Epithelial cell of esophagus (primary cell): ENCODE measurements at regions not wholly inside any gene's neighbourhood (a gene's known extent, or its start where the extent isn't known, plus 50 kb on each side); places are given as distances from the start of the nearest gene placed in this dataset.

Experiments used
- DNase-seq: peaks from one replicate; pipeline ENCODE4 v3.0.0; 2010; ENCODE audit warnings: low read depth
- H3K4me3 ChIP-seq: 2 replicates; pipeline ENCODE4 v1.5.1; 2011; ENCODE audit warnings: mild to moderate bottlenecking, low read length, control low read depth
- TF ChIP-seq, protein P1 (sequence below): IDR thresholded peaks from 2 replicates; pipeline ENCODE4 v1.5.1; 2011; ENCODE audit warnings: low read depth, mild to moderate bottlenecking, low read length, control low read depth, inconsistent platforms; ENCODE audit not compliant: insufficient read depth; ENCODE audit errors: missing control alignments

DNA sequence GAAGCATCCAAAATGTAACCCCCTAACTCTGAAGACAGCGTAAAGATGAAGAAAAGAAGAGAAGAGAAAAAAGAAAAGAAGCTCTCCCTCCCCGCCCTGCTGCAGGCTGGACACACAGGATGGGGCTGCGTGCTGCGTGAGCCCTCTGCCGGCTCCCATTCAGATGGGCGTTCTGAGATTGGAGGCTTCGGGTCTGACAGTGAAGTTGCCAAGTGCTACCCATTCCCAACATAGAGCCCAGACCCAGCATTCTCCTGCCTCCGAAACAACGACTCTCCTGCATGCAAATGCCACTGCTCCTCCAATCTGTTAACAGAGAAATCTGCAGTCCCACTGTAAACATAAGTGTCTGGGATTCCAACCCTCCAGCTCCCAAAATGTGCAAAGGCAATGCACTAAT is 234.9 kb downstream of the BCL11A start:
- TF ChIP-seq, protein P1, sequence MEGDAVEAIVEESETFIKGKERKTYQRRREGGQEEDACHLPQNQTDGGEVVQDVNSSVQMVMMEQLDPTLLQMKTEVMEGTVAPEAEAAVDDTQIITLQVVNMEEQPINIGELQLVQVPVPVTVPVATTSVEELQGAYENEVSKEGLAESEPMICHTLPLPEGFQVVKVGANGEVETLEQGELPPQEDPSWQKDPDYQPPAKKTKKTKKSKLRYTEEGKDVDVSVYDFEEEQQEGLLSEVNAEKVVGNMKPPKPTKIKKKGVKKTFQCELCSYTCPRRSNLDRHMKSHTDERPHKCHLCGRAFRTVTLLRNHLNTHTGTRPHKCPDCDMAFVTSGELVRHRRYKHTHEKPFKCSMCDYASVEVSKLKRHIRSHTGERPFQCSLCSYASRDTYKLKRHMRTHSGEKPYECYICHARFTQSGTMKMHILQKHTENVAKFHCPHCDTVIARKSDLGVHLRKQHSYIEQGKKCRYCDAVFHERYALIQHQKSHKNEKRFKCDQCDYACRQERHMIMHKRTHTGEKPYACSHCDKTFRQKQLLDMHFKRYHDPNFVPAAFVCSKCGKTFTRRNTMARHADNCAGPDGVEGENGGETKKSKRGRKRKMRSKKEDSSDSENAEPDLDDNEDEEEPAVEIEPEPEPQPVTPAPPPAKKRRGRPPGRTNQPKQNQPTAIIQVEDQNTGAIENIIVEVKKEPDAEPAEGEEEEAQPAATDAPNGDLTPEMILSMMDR, result no peak
- DNase-seq, result no peak
- H3K4me3 ChIP-seq, result no peak overlapping the region

DNA sequence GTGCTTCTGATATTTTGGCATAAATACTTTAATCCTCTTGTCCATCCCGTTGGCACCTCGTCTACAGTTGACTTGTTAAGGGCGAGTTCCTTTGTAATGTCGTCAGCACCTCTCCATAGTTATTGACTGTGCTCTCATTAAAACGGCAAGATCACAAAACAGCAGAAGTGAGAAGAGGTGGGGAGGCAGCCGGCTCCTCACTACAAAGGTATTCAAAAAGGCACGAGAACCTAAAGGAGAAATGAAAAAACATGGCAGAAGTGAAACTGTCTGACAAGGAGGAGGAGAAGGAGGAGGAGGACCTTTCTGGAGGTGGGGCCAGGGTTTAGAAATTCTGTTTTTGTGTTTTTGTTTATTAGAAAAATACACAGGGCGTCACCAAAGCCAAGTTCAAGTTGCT is 235.6 kb downstream of the BCL11A start:
- TF ChIP-seq, protein P1, result no peak
- DNase-seq, result no peak
- H3K4me3 ChIP-seq, result no peak overlapping the region

DNA sequence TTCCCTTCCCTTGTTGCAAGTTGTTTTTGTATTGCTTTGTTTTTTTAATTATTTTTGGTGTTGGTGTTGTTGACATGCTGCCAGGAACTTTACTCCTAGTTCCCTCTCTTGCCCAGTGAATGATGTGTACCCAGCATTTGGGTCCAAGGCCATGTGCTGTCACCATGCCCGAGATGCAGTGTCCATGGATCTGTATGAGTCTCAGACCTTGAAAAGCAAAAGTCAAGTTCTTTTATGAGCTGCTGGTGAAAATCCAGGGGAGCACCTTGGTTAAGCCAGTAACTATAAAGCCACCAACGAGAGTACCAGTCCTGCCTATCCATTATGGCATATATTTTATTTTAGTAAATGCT is 236.4 kb downstream of the BCL11A start:
- DNase-seq, result no peak
- H3K4me3 ChIP-seq, result no peak overlapping the region
- TF ChIP-seq, protein P1, result no peak

DNA sequence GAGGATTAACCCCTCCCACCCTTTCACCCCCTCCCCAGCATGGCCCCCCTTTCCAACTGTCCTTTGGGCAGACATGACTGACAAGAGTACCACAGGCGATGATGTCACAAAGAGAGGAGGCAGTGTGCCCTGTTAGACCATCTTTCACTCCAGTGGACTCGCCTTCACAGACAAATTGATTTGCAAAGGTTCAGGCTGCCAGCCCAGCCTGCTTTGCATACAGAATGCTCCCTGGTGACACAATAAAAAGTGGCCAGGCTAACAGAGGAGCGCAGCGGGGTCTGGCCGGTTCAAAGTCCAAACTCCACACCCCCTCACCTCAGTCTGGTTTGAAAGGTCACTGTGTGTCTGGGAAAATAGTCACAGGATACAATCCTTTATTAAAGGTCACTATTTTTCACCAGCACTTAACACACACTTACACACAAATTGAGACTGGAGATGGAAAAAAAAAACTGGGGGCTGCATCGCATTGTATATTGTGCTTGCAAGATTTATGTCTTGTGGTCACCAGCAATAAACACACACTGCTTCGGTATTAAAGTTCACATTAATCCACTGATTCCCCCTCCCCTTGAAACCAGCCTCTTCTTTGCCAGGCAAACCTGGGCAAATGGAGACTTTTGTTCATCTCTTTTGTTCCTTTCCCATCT is 236.9 kb downstream of the BCL11A start:
- TF ChIP-seq, protein P1, result no peak
- no peak overlapping the region for H3K4me3 ChIP-seq
- DNase-seq, result no peak

DNA sequence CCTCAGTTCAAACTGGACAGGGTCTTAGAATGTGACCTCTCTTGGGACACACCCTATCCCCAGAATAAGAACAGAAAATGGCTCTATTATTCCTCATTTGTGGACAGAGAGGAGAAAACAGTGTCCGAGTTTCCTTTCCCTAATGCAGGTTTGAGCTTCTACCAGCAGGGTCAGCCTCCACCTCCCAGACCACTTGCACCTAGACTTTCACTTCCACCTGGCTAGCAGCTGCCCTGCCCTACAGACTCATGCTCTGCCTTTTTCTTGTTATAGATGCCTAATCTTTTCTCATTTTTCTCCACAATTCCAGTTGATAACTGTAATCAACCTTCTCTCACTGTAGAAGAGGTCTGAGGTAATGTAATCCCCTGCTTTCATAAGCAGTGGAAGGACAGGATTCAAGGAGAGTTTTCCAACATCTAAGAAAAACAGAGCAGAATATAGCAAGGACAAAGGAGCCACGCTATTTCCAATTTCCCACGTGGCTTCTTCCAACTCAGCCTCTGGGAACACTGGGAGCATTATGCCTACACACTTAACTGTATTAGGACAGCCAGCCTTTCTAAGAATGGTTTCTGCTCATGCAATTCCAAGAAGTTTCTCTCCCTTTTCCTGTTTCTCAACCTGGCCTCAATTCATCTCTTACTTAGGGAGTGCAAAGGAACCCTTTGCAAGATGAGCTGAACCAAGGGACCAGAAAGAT is 239.8 kb downstream of the BCL11A start:
- TF ChIP-seq, protein P1, result no peak
- no peak for DNase-seq
- H3K4me3 ChIP-seq, result no peak overlapping the region

DNA sequence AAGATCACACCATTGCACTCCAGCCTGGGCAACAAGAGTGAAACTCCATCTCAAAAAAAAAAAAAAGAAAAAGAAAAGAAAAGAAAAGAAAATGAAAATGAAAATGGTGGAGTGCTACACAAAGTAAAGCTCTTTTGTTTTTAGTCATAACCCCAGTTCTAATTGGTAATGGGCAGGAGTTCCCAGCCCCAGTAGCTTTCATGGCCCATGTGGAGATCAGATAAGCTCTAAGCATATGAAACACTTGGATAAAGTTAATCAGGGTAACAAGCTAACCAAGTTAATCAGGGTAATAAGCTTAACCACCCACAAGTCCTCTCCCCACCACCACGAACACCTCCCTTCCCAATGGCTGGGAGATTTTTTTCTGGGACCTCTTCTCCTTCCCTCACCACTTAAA is 240.8 kb downstream of the BCL11A start:
- DNase-seq, result no peak
- TF ChIP-seq, protein P1, result no peak
- no peak overlapping the region for H3K4me3 ChIP-seq

DNA sequence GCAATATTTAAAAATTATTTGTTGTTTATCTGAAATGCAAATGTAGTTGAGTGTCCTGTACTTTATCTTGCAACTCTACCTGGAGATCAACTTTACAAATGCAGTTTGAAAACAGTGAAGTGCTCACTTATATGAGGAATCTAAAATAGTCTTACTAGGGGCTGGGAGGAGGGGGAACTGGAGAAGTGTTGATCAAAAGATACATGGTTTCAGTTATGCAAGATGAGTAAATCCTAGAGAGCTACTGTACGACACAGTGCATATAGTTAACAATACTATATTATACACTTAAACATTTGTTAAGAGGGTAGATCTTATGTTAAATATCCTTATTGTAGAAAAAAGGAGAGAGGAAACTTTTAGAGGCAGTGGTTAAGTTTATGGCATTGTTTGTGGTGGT is 241.9 kb downstream of the BCL11A start:
- no peak overlapping the region for H3K4me3 ChIP-seq
- TF ChIP-seq, protein P1, result no peak
- no peak for DNase-seq
